CD4-positive, CD25-positive, alpha-beta regulatory T cell (primary cell): ENCODE measurements at regions not wholly inside any gene's neighbourhood (a gene's known extent, or its start where the extent isn't known, plus 50 kb on each side); places are given as distances from the start of the nearest gene placed in this dataset.
"Not testable (repeated sequence)": the region's sequence is repeated elsewhere in the genome, so short reads cannot be mapped to it uniquely, and the experiment has no call there.

ENCODE experiments used
- ATAC-seq, 2 donors: fragments of 150-1000 bp; cut with Tn5 transposase; one replicate each; pipeline ENCODE4 v1.10.0; 2021; ENCODE audit warnings: low read depth in 2 of 2, moderate number of reproducible peaks in 2 of 2, moderate library complexity in 1 of 2
- DNase-seq, 3 donors: peaks; one replicate each; pipeline versions ENCODE4 v3.0.0 to v3.0.0-alpha.2; 2012 to 2022; ENCODE audit warnings: mixed read lengths in 1 of 3
- H3K27ac ChIP-seq: one replicate; pipeline ENCODE4 v1.7.0; 2013; ENCODE audit warnings: mild to moderate bottlenecking, low read length; ENCODE audit not compliant: insufficient read depth, poor library complexity, severe bottlenecking
- H3K27me3 ChIP-seq: one replicate; pipeline ENCODE4 v1.7.0; 2013; ENCODE audit warnings: low read length; ENCODE audit not compliant: control insufficient read depth, insufficient read depth
- H3K36me3 ChIP-seq: one replicate; pipeline ENCODE4 v1.7.0; 2013; ENCODE audit warnings: mild to moderate bottlenecking, low read length, moderate library complexity; ENCODE audit not compliant: control insufficient read depth, insufficient read depth
- H3K4me1 ChIP-seq: 2 replicates; pipeline ENCODE4 v1.7.0; 2013; ENCODE audit warnings: mild to moderate bottlenecking, low read length; ENCODE audit not compliant: insufficient read depth, control insufficient read depth, poor library complexity, severe bottlenecking
- H3K4me3 ChIP-seq: one replicate; pipeline ENCODE4 v1.7.0; 2013; ENCODE audit warnings: low read depth, mild to moderate bottlenecking, low read length, moderate library complexity
- H3K9me3 ChIP-seq, 2 experiments: 1 replicate in 1 of 2; 2 replicates in 1 of 2; pipeline ENCODE4 v1.7.0; 2013; ENCODE audit warnings: low read length in 2 of 2, mild to moderate bottlenecking in 1 of 2, moderate library complexity in 1 of 2; ENCODE audit not compliant: control insufficient read depth in 2 of 2
- H3K27ac Mint-ChIP-seq, 3 donors: one replicate each; pipeline ENCODE4 v1.8.0; 2020 to 2022; ENCODE audit warnings: mild to moderate bottlenecking in 3 of 3, mixed read lengths in 3 of 3, moderate library complexity in 2 of 3
- H3K27me3 Mint-ChIP-seq: one replicate; pipeline ENCODE4 v1.8.0; 2022; ENCODE audit warnings: mild to moderate bottlenecking, mixed read lengths
- H3K36me3 Mint-ChIP-seq: one replicate; pipeline ENCODE4 v1.8.0; 2020; ENCODE audit warnings: mixed read lengths
- H3K4me1 Mint-ChIP-seq, 4 donors: one replicate each; pipeline ENCODE4 v1.8.0; 2020 to 2022; ENCODE audit warnings: mixed read lengths in 4 of 4, mild to moderate bottlenecking in 1 of 4
- H3K4me3 Mint-ChIP-seq, 4 donors: one replicate each; pipeline ENCODE4 v1.8.0; 2020 to 2022; ENCODE audit warnings: mild to moderate bottlenecking in 4 of 4, mixed read lengths in 4 of 4, moderate library complexity in 3 of 4
- H3K9me3 Mint-ChIP-seq, 7 donors: one replicate each; pipeline ENCODE4 v1.8.0; 2020 to 2022; ENCODE audit warnings: mixed read lengths in 7 of 7, mild to moderate bottlenecking in 3 of 7, moderate library complexity in 2 of 7

DNA sequence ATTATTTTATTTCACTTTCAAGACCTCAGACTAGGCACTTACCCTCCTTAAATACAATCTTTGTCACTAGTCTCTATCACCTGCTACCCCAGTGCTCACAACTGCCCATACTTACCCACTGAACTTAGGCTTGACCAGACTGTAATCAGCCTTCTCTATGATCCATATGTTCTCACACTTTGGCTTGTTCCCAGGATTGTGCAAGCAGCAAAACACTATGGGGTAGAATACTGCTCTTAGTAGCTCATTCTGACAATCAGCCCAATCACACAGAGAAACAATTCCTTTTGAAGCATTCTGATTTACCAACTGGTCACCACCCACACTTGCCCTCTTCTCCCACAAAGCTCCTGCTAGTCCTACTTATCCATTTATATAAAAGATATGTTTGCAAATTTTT lies 878.3 kb downstream of the FSTL5 start:
- no peaks in the 10 kb centered on the region for H3K4me1 Mint-ChIP-seq

GRCh38 chr4:161280929-161281328 lies 882.9 kb downstream of the FSTL5 start:
- Mint-ChIP-seq H3K4me3 (no peak overlapping the region), H3K36me3 (no peaks in the 10 kb centered on the region), H3K4me1 (no peaks in the 10 kb centered on the region), H3K27ac (no peak overlapping the region), H3K9me3 (peaks cover 0 to 11% (median 5%) of the 10 kb centered on the region in 7 donors), H3K27me3 (no peaks in the 10 kb centered on the region)
- H3K4me3 ChIP-seq: no peak overlapping the region
- peaks cover 0 to 5% of the 10 kb centered on the region in 2 experiments for H3K9me3 ChIP-seq
- H3K36me3 ChIP-seq: no peaks in the 10 kb centered on the region
- ATAC-seq: no peak
- H3K4me1 ChIP-seq: no peaks in the 10 kb centered on the region
- H3K27ac ChIP-seq: no peak overlapping the region
- DNase-seq: no peak
- H3K27me3 ChIP-seq: no peaks in the 10 kb centered on the region

More for the DNA sequence above, 878.3 kb downstream of the FSTL5 start:
- Histone ChIP-seq H3K9me3 (peaks cover 3 to 12% of the 10 kb centered on the region in 2 experiments), H3K4me1 (no peaks in the 10 kb centered on the region), H3K27me3 (no peaks in the 10 kb centered on the region), H3K36me3 (no peaks in the 10 kb centered on the region), H3K4me3 (no peak overlapping the region), H3K27ac (no peak overlapping the region)
- DNase-seq (no peak), ATAC-seq (no peak)
- H3K27ac Mint-ChIP-seq: no peak overlapping the region
- no peaks in the 10 kb centered on the region for H3K36me3 Mint-ChIP-seq
- no peaks in the 10 kb centered on the region for H3K27me3 Mint-ChIP-seq
- H3K4me3 Mint-ChIP-seq: no peak overlapping the region
- peaks cover 0 to 15% (median 6%) of the 10 kb centered on the region in 7 donors for H3K9me3 Mint-ChIP-seq

DNA sequence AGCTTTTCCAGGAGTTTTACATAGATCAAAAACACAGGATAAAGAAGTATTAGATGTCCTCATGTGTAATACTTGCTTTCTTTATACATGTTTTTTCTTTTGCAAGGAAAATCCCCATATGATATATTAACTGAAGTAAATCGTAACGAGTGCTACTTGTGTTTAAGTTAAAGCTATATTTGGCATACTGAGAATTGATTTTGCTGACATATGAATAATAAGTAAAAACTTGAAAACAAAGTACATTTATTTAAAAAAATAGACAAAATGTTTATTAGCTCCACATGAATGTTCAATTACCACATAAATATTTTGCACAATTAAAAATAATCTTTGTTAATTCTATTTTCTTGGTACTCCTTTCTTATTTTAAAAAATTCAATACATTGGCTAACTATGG lies 884.7 kb downstream of the FSTL5 start:
- H3K4me3 Mint-ChIP-seq: no peak overlapping the region
- H3K4me1 ChIP-seq: no peaks in the 10 kb centered on the region
- ATAC-seq: no peak

GRCh38 chr4:161277150-161277787 lies 886.5 kb downstream of the FSTL5 start:
- H3K4me1 ChIP-seq, H3K27ac ChIP-seq, H3K4me1 Mint-ChIP-seq, DNase-seq, ATAC-seq, H3K36me3 Mint-ChIP-seq, H3K36me3 ChIP-seq, H3K27ac Mint-ChIP-seq, H3K27me3 ChIP-seq, H3K4me3 Mint-ChIP-seq, H3K9me3 ChIP-seq, H3K27me3 Mint-ChIP-seq, H3K4me3 ChIP-seq: not testable (repeated sequence)
- peaks cover 0 to 24% (median 7%) of the 10 kb centered on the region in 7 donors for H3K9me3 Mint-ChIP-seq

More for the DNA sequence above, 884.7 kb downstream of the FSTL5 start:
- H3K4me3 ChIP-seq: no peak overlapping the region
- H3K27me3 Mint-ChIP-seq: no peaks in the 10 kb centered on the region
- no peaks in the 10 kb centered on the region for H3K27me3 ChIP-seq
- no peaks in the 10 kb centered on the region for H3K4me1 Mint-ChIP-seq
- no peak overlapping the region for H3K27ac ChIP-seq
- DNase-seq: no peak
- H3K9me3 Mint-ChIP-seq: peaks cover 0 to 16% (median 4%) of the 10 kb centered on the region in 7 donors
- H3K27ac Mint-ChIP-seq: no peak overlapping the region
- peaks cover 2 to 5% of the 10 kb centered on the region in 2 experiments for H3K9me3 ChIP-seq
- H3K36me3 Mint-ChIP-seq: no peaks in the 10 kb centered on the region
- no peaks in the 10 kb centered on the region for H3K36me3 ChIP-seq

DNA sequence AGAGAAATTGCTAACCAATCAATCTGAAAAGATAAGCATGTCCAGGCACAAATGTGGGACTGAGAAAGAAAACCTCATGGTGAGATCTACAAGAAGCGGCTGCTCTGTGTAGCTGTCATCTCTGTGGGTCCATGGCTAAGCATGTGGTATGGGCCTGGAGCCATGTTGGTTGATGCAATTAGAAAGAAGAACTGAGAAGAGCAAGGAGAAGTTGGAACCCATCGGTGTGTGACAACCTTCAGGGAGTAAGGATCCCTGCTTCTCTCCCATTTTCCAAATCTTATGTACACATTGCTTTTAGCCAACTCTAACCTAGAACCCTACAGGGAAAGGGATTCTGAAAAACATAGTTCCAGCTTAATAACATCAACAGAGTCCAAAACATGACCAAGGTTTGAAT lies 890.2 kb downstream of the FSTL5 start:
- no peak for ATAC-seq
- H3K4me1 ChIP-seq: no peaks in the 10 kb centered on the region
- DNase-seq: no peak
- H3K9me3 ChIP-seq: peaks cover 1 to 2% of the 10 kb centered on the region in 2 experiments
- no peaks in the 10 kb centered on the region for H3K4me1 Mint-ChIP-seq
- H3K4me3 Mint-ChIP-seq: no peak overlapping the region
- H3K27me3 ChIP-seq: no peaks in the 10 kb centered on the region
- no peak overlapping the region for H3K27ac Mint-ChIP-seq
- no peaks in the 10 kb centered on the region for H3K36me3 ChIP-seq
- no peak overlapping the region for H3K4me3 ChIP-seq
- no peaks in the 10 kb centered on the region for H3K27me3 Mint-ChIP-seq
- H3K9me3 Mint-ChIP-seq: peaks cover 0 to 27% (median 7%) of the 10 kb centered on the region in 7 donors
- H3K27ac ChIP-seq: no peak overlapping the region
- H3K36me3 Mint-ChIP-seq: no peaks in the 10 kb centered on the region

DNA sequence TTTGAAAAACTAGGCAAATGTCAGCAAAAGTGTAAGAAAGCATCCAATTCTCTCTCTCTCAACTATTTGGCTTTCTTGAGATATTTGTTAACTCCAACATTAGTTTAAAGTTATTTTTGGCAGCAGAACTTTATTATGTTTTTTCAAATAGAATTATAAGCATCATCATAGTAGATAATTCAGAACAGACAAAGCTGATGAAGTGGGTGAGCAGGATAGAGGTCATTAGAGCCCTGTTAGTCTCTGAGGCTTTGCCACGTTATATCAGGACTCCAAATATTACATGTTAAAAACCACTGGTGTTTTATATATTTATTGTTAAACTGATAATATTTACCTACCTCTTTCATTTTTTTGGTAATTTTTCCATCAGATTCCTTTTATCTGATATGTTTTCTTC lies 903.0 kb downstream of the FSTL5 start:
- Histone ChIP-seq H3K4me3 (no peak overlapping the region), H3K27ac (no peak overlapping the region), H3K36me3 (no peaks in the 10 kb centered on the region), H3K9me3 (peaks cover 0 to 17% of the 10 kb centered on the region in 2 experiments), H3K27me3 (no peaks in the 10 kb centered on the region), H3K4me1 (no peaks in the 10 kb centered on the region)
- peaks cover 0 to 47% (median 7%) of the 10 kb centered on the region in 7 donors for H3K9me3 Mint-ChIP-seq
- ATAC-seq (no peak), DNase-seq (no peak)
- no peak overlapping the region for H3K27ac Mint-ChIP-seq
- no peak overlapping the region for H3K4me3 Mint-ChIP-seq
- no peaks in the 10 kb centered on the region for H3K27me3 Mint-ChIP-seq
- no peaks in the 10 kb centered on the region for H3K36me3 Mint-ChIP-seq
- H3K4me1 Mint-ChIP-seq: no peaks in the 10 kb centered on the region

DNA sequence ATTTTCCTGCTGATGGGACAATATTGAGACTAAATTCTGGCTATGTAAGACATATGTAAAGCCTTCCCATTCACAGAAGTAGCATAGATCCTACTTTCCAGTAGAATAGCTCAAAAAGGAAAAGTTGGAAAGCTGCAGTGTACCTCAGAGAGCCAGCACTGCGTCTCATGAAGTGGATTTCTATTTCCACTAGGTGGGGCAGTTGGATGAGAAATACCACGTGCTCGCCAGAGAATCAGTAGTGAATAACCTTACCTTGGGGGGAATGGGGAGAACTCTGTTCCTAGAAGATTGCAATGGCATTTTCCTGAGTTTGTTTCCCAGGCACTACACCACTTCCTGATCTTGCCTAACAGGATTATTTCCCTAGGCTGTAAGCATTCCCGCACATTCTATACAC lies 907.1 kb downstream of the FSTL5 start:
- Mint-ChIP-seq H3K4me1 (no peaks in the 10 kb centered on the region), H3K27me3 (no peaks in the 10 kb centered on the region), H3K27ac (no peak overlapping the region), H3K9me3 (peaks cover 2 to 35% (median 9%) of the 10 kb centered on the region in 7 donors), H3K36me3 (no peaks in the 10 kb centered on the region), H3K4me3 (no peak overlapping the region)
- Histone ChIP-seq H3K27me3 (no peaks in the 10 kb centered on the region), H3K4me3 (no peak overlapping the region), H3K9me3 (peaks cover 0 to 24% of the 10 kb centered on the region in 2 experiments), H3K4me1 (no peaks in the 10 kb centered on the region), H3K27ac (no peak overlapping the region), H3K36me3 (no peaks in the 10 kb centered on the region)
- DNase-seq (no peak), ATAC-seq (no peak)

- no peaks in the 10 kb centered on the region for H3K36me3 ChIP-seq
- Mint-ChIP-seq H3K27me3 (no peaks in the 10 kb centered on the region), H3K4me1 (no peaks in the 10 kb centered on the region), H3K27ac (no peak overlapping the region), H3K36me3 (no peaks in the 10 kb centered on the region), H3K4me3 (no peak overlapping the region), H3K9me3 (peaks cover 2 to 37% (median 9%) of the 10 kb centered on the region in 7 donors)
- H3K4me3 ChIP-seq: no peak overlapping the region
- DNase-seq (no peak), ATAC-seq (no peak)
- peaks cover 0 to 24% of the 10 kb centered on the region in 2 experiments for H3K9me3 ChIP-seq
- no peaks in the 10 kb centered on the region for H3K4me1 ChIP-seq
- no peaks in the 10 kb centered on the region for H3K27me3 ChIP-seq
- H3K27ac ChIP-seq: no peak overlapping the region
These were observed 907.6 kb downstream of the FSTL5 start for GRCh38 chr4:161256172-161256571.
